Smooth muscle cell (in vitro differentiated cells): ENCODE measurements at regions not wholly inside any gene's neighbourhood (a gene's known extent, or its start where the extent isn't known, plus 50 kb on each side); places are given as distances from the start of the nearest gene placed in this dataset.
"Not testable (repeated sequence)": the region's sequence is repeated elsewhere in the genome, so short reads cannot be mapped to it uniquely, and the experiment has no call there.

Experiments
- DNase-seq: peaks from one replicate; lab custom pipeline; 2025; ENCODE audit not compliant: unreplicated experiment; lab: John Stamatoyannopoulos, UW
- H2AFZ ChIP-seq: fragments of 200-600 bp; sonication (generic); 2 replicates; pipeline ENCODE4 v1.6.0; 2016; ENCODE audit warnings: antibody characterized with exemption, low read depth, mild to moderate bottlenecking
- H3F3A ChIP-seq: fragments of 200-600 bp; sonication (generic); 2 replicates; pipeline ENCODE4 v1.6.0; 2017; ENCODE audit warnings: antibody characterized with exemption, low read depth
- H3K27ac ChIP-seq: fragments of 200-600 bp; sonication (generic); 2 replicates; pipeline ENCODE4 v1.5.1; 2016; ENCODE audit warnings: low read depth, mild to moderate bottlenecking
- H3K27me3 ChIP-seq: fragments of 200-600 bp; sonication (generic); 2 replicates; pipeline ENCODE4 v1.6.1; 2016; ENCODE audit warnings: low read depth, mild to moderate bottlenecking
- H3K36me3 ChIP-seq: fragments of 200-600 bp; sonication (generic); 2 replicates; pipeline ENCODE4 v1.5.1; 2016; ENCODE audit warnings: low read depth
- H3K4me1 ChIP-seq: fragments of 200-600 bp; sonication (generic); 2 replicates; pipeline ENCODE4 v1.5.1; 2016; ENCODE audit warnings: low read depth
- H3K4me2 ChIP-seq: fragments of 200-600 bp; sonication (generic); 2 replicates; pipeline ENCODE4 v1.6.0; 2016; ENCODE audit warnings: mild to moderate bottlenecking
- H3K4me3 ChIP-seq: fragments of 200-600 bp; sonication (generic); 2 replicates; pipeline ENCODE4 v1.5.1; 2016; ENCODE audit warnings: mild to moderate bottlenecking
- H3K79me2 ChIP-seq: fragments of 200-600 bp; sonication (generic); 2 replicates; pipeline ENCODE4 v1.6.0; 2016; ENCODE audit warnings: low read depth, mild to moderate bottlenecking
- H3K9ac ChIP-seq: fragments of 200-600 bp; sonication (generic); 2 replicates; pipeline ENCODE4 v1.6.0; 2016; ENCODE audit warnings: low read depth
- H3K9me3 ChIP-seq: fragments of 200-600 bp; sonication (generic); replicated peaks from 2 replicates; pipeline ENCODE4 v1.5.1; 2016; ENCODE audit warnings: low read depth
- H4K20me1 ChIP-seq: fragments of 200-600 bp; sonication (generic); 2 replicates; pipeline ENCODE4 v1.6.0; 2016; ENCODE audit warnings: low read depth
- WGBS: methylation state at CpG from one replicate; pipeline ENCODE4 v1.1.7; 2016; ENCODE audit warnings: low lambda C conversion rate; 5-methylcytosine and 5-hydroxymethylcytosine counted together

GRCh38 chr10:47590534-47590933 is 67.1 kb upstream of the AGAP9 start:
- H3K27me3 ChIP-seq, H3K27ac ChIP-seq, H3K4me2 ChIP-seq, DNase-seq, H3K9ac ChIP-seq, H3K4me1 ChIP-seq, H3K4me3 ChIP-seq, H2AFZ ChIP-seq, H3K36me3 ChIP-seq, H4K20me1 ChIP-seq, H3F3A ChIP-seq, H3K9me3 ChIP-seq, H3K79me2 ChIP-seq: not testable (repeated sequence)
- WGBS = no CpG with 5 or more reads among the region's 2 CpGs

DNA sequence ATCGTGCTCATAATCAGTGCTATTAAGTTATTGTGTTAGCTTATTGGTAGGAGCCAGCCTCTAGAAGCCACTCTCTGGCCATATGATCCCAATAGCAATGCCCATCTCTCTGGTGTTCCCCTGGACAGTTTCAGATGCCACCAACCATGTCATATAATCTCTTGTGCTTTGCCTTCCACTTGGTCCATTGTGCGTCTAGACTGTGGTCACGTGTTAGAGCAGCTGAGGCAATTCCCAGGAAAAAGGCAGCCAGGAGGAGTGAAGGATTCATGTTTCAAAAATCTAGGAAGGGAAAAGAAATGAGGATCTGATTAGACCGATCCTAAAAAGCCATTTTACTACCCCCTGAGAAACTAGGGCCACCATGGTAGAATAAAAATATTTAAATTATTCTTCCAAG is 58.6 kb upstream of the AGAP9 start:
- not testable (repeated sequence) for H3K79me2 ChIP-seq, H3K27me3 ChIP-seq, H3K9me3 ChIP-seq, H3K9ac ChIP-seq, H3K4me2 ChIP-seq, H3F3A ChIP-seq, H3K4me3 ChIP-seq, H4K20me1 ChIP-seq, H3K27ac ChIP-seq, DNase-seq, H3K36me3 ChIP-seq, H2AFZ ChIP-seq, H3K4me1 ChIP-seq
- 84% methylated on average over 3 of the region's 4 CpGs for WGBS

DNA sequence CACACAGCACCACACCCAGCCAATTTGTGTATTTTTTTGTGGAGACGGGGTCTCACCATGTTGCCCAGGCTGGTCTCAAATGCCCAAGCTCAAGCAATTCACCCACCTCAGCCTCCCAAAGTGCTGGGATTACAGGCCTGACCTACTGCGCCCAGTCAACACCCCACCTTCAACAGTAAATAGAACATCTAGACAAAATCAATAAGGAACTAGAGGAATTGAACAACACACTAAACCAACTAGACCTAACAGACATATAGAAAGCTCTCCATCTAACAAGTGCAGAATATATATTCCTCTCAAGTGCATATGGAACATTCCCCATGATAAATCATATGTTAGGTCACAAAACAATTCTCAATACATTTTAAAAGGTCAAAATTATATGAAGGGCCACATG is 56.6 kb upstream of the AGAP9 start:
- H3F3A ChIP-seq, H3K79me2 ChIP-seq, H3K27me3 ChIP-seq, H3K4me2 ChIP-seq, H3K36me3 ChIP-seq, DNase-seq, H3K9ac ChIP-seq, H3K9me3 ChIP-seq, H3K4me3 ChIP-seq, H4K20me1 ChIP-seq, H3K4me1 ChIP-seq, H3K27ac ChIP-seq, H2AFZ ChIP-seq: not testable (repeated sequence)
- WGBS = 90% methylated on average over 1 of the region's 2 CpGs

DNA sequence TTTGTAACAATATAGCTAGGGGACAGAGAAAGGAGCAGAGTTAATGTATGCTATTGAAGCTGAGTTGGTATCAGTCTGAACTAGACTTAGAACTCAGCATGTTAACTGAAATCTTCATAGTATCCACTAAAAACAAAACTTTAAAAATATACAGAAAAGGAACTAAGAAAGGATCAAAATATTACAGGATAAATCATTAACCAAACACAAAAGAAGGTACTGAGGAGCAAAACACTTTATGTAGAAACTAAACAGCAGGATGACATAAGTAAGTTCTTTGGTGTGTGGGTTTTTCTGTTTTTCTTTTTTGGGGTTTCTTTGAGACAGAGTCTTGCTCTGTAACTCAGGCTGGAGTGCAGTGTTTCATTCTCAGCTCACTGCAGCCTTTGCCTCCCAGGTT is 55.1 kb upstream of the AGAP9 start:
- not testable (repeated sequence) for H3K27ac ChIP-seq, H3K4me2 ChIP-seq, H3K9me3 ChIP-seq, H3K36me3 ChIP-seq, H3F3A ChIP-seq, H2AFZ ChIP-seq, DNase-seq, H3K9ac ChIP-seq, H3K4me3 ChIP-seq, H3K79me2 ChIP-seq, H3K27me3 ChIP-seq, H3K4me1 ChIP-seq, H4K20me1 ChIP-seq
